NT2/D1 (cell line): ENCODE measurements at regions not wholly inside any gene's neighbourhood (a gene's known extent, or its start where the extent isn't known, plus 50 kb on each side); places are given as distances from the start of the nearest gene placed in this dataset.

Experiments
- DNase-seq: peaks from one replicate; pipeline ENCODE4 v3.0.0-alpha.2; 2011; ENCODE audit warnings: low read depth, low spot score
- H3K27me3 ChIP-seq: 2 replicates; pipeline ENCODE4 v1.6.0; 2011; ENCODE audit warnings: mild to moderate bottlenecking; ENCODE audit not compliant: insufficient read length, insufficient read depth
- H3K36me3 ChIP-seq: 2 replicates; pipeline ENCODE4 v1.6.1; 2011; ENCODE audit warnings: mild to moderate bottlenecking, low read length, mixed read lengths; ENCODE audit not compliant: insufficient read depth, insufficient read length
- H3K4me1 ChIP-seq: 2 replicates; pipeline ENCODE4 v1.5.1; 2011; ENCODE audit not compliant: insufficient read depth, insufficient read length
- H3K4me3 ChIP-seq: 2 replicates; pipeline ENCODE4 v1.5.1; 2011; ENCODE audit warnings: low read depth; ENCODE audit not compliant: insufficient read length
- H3K9ac ChIP-seq: 2 replicates; pipeline ENCODE4 v1.6.0; 2011; ENCODE audit warnings: low read depth; ENCODE audit not compliant: insufficient read length
- H3K9me3 ChIP-seq: 2 replicates; pipeline ENCODE4 v1.5.1; 2011; ENCODE audit warnings: mild to moderate bottlenecking, low read length; ENCODE audit not compliant: insufficient read depth
- SUZ12 ChIP-seq: IDR thresholded peaks from 2 replicates; pipeline ENCODE4 v1.6.1; 2011; ENCODE audit not compliant: insufficient read length, insufficient read depth; ENCODE audit errors: extremely low read depth
- YY1 ChIP-seq: IDR thresholded peaks from 2 replicates; pipeline ENCODE4 v1.6.1; 2011; ENCODE audit not compliant: insufficient read length, insufficient read depth
- ZNF274 ChIP-seq: IDR thresholded peaks from 2 replicates; pipeline ENCODE4 v1.6.1; 2011; ENCODE audit warnings: mild to moderate bottlenecking, low read depth, low read length

- Histone ChIP-seq H3K9ac (no peak overlapping the region), H3K4me1 (no peaks in the 10 kb centered on the region), H3K9me3 (peaks cover 5% of the 10 kb centered on the region; the same call in 1 of the 2 replicates), H3K36me3 (no peaks in the 10 kb centered on the region), H3K27me3 (no peaks in the 10 kb centered on the region), H3K4me3 (no peak overlapping the region)
- DNase-seq, result no peak
- TF ChIP-seq ZNF274, result no peak
- TF ChIP-seq SUZ12, result no peak
- TF ChIP-seq YY1, result no peak
Measured at GRCh38 chr16:59259074-59259949, 525.2 kb upstream of the GOT2 start.

- no peak for DNase-seq
- Histone ChIP-seq H3K9ac (no peak overlapping the region), H3K9me3 (peaks cover 5% of the 10 kb centered on the region; the same call in 1 of the 2 replicates), H3K4me1 (no peaks in the 10 kb centered on the region), H3K36me3 (no peaks in the 10 kb centered on the region), H3K4me3 (no peak overlapping the region), H3K27me3 (no peaks in the 10 kb centered on the region)
- TF ChIP-seq ZNF274 (no peak), SUZ12 (no peak), YY1 (no peak)
Measured at GRCh38 chr16:59252317-59252716, 518.2 kb upstream of the GOT2 start.

GRCh38 chr16:59249011-59249410 lies 514.9 kb upstream of the GOT2 start:
- Histone ChIP-seq H3K27me3 (no peaks in the 10 kb centered on the region), H3K4me1 (no peaks in the 10 kb centered on the region), H3K9me3 (no peaks in the 10 kb centered on the region; the same call in 1 of the 2 replicates), H3K9ac (no peak overlapping the region), H3K36me3 (no peaks in the 10 kb centered on the region), H3K4me3 (no peak overlapping the region)
- TF ChIP-seq SUZ12 (no peak), ZNF274 (no peak), YY1 (no peak)
- DNase-seq, result peak; percentile 28

GRCh38 chr16:59242556-59242955 lies 508.4 kb upstream of the GOT2 start:
- Histone ChIP-seq H3K9me3 (no peaks in the 10 kb centered on the region), H3K9ac (no peak overlapping the region), H3K27me3 (no peaks in the 10 kb centered on the region), H3K36me3 (no peaks in the 10 kb centered on the region), H3K4me3 (no peak overlapping the region), H3K4me1 (no peaks in the 10 kb centered on the region)
- DNase-seq, result no peak
- TF ChIP-seq YY1 (no peak), SUZ12 (no peak), ZNF274 (no peak)

GRCh38 chr16:59238246-59238645 lies 504.1 kb upstream of the GOT2 start:
- Histone ChIP-seq H3K4me1 (peaks cover 3% of the 10 kb centered on the region), H3K27me3 (no peaks in the 10 kb centered on the region), H3K9me3 (no peaks in the 10 kb centered on the region), H3K9ac (no peak overlapping the region), H3K4me3 (no peak overlapping the region), H3K36me3 (no peaks in the 10 kb centered on the region)
- no peak for DNase-seq
- no peak for TF ChIP-seq SUZ12
- no peak for TF ChIP-seq ZNF274
- no peak for TF ChIP-seq YY1

GRCh38 chr16:59236804-59237458 lies 502.8 kb upstream of the GOT2 start:
- peaks cover 3% of the 10 kb centered on the region for H3K4me1 ChIP-seq
- DNase-seq, result peak; percentile 63
- no peaks in the 10 kb centered on the region for H3K36me3 ChIP-seq
- H3K27me3 ChIP-seq, result no peaks in the 10 kb centered on the region
- no peaks in the 10 kb centered on the region for H3K9me3 ChIP-seq
- H3K4me3 ChIP-seq, result no peak overlapping the region
- no peak overlapping the region for H3K9ac ChIP-seq
- TF ChIP-seq YY1 (no peak), ZNF274 (no peak), SUZ12 (no peak)

- Histone ChIP-seq H3K9ac (no peak overlapping the region), H3K4me3 (no peak overlapping the region), H3K36me3 (no peaks in the 10 kb centered on the region), H3K27me3 (no peaks in the 10 kb centered on the region), H3K9me3 (no peaks in the 10 kb centered on the region), H3K4me1 (no peaks in the 10 kb centered on the region)
- no peak for TF ChIP-seq ZNF274
- no peak for TF ChIP-seq SUZ12
- no peak for TF ChIP-seq YY1
- DNase-seq, result no peak
Measured at GRCh38 chr16:59224401-59224800, 490.3 kb upstream of the GOT2 start.
